SH-SY5Y (cell line): ENCODE measurements at regions not wholly inside any gene's neighbourhood (a gene's known extent, or its start where the extent isn't known, plus 50 kb on each side); places are given as distances from the start of the nearest gene placed in this dataset.

Experiments used
- GATA2 ChIP-seq: IDR thresholded peaks from 2 replicates; pipeline ENCODE4 v1.6.1; 2011; ENCODE audit warnings: mild to moderate bottlenecking, low read depth, low read length
- GATA3 ChIP-seq: IDR thresholded peaks from 2 replicates; pipeline ENCODE4 v1.6.1; 2011; ENCODE audit warnings: low read depth, mild to moderate bottlenecking, low read length, moderate library complexity

DNA sequence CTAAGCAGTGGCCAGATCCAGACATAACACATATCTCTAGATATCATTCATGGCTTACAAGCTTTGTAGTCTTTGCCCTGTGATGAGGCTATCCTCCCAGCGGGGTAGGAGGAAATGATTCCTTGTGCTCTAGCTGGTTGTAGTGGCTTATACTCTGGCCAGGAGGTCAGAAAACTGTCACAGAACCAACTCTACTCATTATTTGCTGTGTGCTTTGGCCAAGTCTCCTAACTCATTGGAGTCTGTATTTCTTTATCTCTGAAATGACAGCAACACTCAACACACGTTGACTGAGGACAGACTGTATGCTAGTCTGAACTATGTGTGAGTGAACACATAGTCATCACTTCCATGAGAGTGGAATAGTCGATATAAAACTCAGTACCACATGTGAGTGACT lies 116.7 kb upstream of the F3 start:
- TF ChIP-seq GATA3 (no peak), GATA2 (no peak)
